H1 (cell line): ENCODE measurements at regions not wholly inside any gene's neighbourhood (a gene's known extent, or its start where the extent isn't known, plus 50 kb on each side); places are given as distances from the start of the nearest gene placed in this dataset.

Source experiments
- EP300 ChIP-seq, 2 experiments: IDR thresholded peaks; 1 replicate in 1 of 2; 2 replicates in 1 of 2; pipeline ENCODE4 v1.6.1; 2011 to 2012; ENCODE audit warnings: low read depth in 2 of 2, low read length in 2 of 2, mild to moderate bottlenecking in 2 of 2, borderline replicate concordance in 1 of 2, inconsistent platforms in 1 of 2, moderate library complexity in 1 of 2
- HDAC2 ChIP-seq, 2 experiments: fragments of 300-600 bp in 1 of 2; sonication (generic) in 1 of 2; IDR thresholded peaks; 2 replicates each; pipeline ENCODE4 v1.6.1; 2011 to 2012; ENCODE audit warnings: low read depth in 2 of 2, low read length in 2 of 2, mild to moderate bottlenecking in 2 of 2, moderate library complexity in 2 of 2, borderline replicate concordance in 1 of 2, inconsistent platforms in 1 of 2
- JUN ChIP-seq: IDR thresholded peaks from 2 replicates; pipeline ENCODE4 v1.6.1; 2011; ENCODE audit warnings: low read depth, mild to moderate bottlenecking, improper control_type of control experiment, low read length
- MAFK ChIP-seq: IDR thresholded peaks from 2 replicates; pipeline ENCODE4 v1.6.1; 2012; ENCODE audit warnings: low read depth, mild to moderate bottlenecking, improper control_type of control experiment, low read length
- NRF1 ChIP-seq: IDR thresholded peaks from 2 replicates; pipeline ENCODE4 v1.6.1; 2011; ENCODE audit warnings: mild to moderate bottlenecking, low read depth, low read length, improper control_type of control experiment
- POLR2AphosphoS5 ChIP-seq: IDR thresholded peaks from 2 replicates; pipeline ENCODE4 v1.6.1; 2011; ENCODE audit warnings: low read depth, low read length
- RAD21 ChIP-seq, 2 experiments: IDR thresholded peaks in 1 of 2; conservative IDR thresholded peaks in 1 of 2; 2 replicates each; pipeline ENCODE4 v1.6.1; 2011; ENCODE audit warnings: low read depth in 2 of 2, low read length in 2 of 2, improper control_type of control experiment in 1 of 2, inconsistent platforms in 1 of 2, mild to moderate bottlenecking in 1 of 2, moderate library complexity in 1 of 2
- RBBP5 ChIP-seq: IDR thresholded peaks from 2 replicates; pipeline ENCODE4 v1.7.1; 2012; ENCODE audit warnings: low read depth, mild to moderate bottlenecking, inconsistent platforms, low read length, moderate library complexity, borderline replicate concordance
- TF ChIP-seq, protein P1 (sequence below), 3 experiments: IDR thresholded peaks; 1 replicate in 2 of 3; 2 replicates in 1 of 3; pipeline versions ENCODE4 v1.5.1 to v1.6.1; 2011; ENCODE audit warnings: low read length in 3 of 3, mild to moderate bottlenecking in 3 of 3, inconsistent platforms in 2 of 3, low read depth in 1 of 3, moderate library complexity in 1 of 3; ENCODE audit not compliant: insufficient read depth in 1 of 3; ENCODE audit errors: control extremely low read depth in 1 of 3

DNA sequence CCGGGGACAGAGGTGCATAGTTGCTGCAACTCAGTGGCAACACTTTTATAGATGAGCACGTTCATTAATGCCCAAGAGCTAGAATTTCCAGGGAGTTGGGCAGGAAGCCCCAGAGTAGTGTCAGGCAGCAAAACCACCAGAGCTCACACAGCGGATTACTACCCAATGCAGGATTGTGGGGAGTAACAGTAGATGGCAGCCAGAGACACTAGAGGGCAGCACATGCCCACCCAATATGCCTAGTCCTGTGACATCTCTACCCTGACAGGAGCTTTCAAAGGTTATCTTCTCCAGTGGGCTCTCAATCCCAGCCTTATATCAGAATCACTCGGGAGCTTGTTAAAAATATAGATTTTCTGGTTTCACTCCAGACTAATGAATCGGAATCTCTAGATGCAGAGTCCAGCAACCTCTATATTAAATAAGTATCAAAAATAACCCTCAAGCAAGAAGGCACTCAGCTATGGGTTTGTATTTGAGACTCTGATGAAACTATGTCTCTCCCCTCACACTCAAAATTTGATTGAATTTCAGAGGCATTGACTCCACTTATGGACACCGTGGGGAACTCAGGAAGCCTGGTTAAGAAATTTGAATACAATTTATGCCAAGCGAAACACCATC, 58.4 kb upstream of the PHF24 start (continued):
- TF ChIP-seq HDAC2 (IDR thresholded peaks at IDR 0.05; ENCODE audit: borderline replicate concordance in 1 of 2, low read depth in 2 of 2, low read length in 2 of 2) (no peak), RAD21 (IDR thresholded peaks at IDR 0.05 in 1 of 2, conservative IDR thresholded peaks at IDR 0.05 in 1 of 2; ENCODE audit: low read depth in 2 of 2, low read length in 2 of 2) (peak; percentile 98 to 99), RBBP5 (no peak), NRF1 (no peak), JUN (no peak), EP300 (IDR thresholded peaks at IDR 0.05; ENCODE audit: borderline replicate concordance in 1 of 2, low read depth in 2 of 2, low read length in 2 of 2) (no peak), POLR2AphosphoS5 (no peak), MAFK (no peak)
- TF ChIP-seq, protein P1, sequence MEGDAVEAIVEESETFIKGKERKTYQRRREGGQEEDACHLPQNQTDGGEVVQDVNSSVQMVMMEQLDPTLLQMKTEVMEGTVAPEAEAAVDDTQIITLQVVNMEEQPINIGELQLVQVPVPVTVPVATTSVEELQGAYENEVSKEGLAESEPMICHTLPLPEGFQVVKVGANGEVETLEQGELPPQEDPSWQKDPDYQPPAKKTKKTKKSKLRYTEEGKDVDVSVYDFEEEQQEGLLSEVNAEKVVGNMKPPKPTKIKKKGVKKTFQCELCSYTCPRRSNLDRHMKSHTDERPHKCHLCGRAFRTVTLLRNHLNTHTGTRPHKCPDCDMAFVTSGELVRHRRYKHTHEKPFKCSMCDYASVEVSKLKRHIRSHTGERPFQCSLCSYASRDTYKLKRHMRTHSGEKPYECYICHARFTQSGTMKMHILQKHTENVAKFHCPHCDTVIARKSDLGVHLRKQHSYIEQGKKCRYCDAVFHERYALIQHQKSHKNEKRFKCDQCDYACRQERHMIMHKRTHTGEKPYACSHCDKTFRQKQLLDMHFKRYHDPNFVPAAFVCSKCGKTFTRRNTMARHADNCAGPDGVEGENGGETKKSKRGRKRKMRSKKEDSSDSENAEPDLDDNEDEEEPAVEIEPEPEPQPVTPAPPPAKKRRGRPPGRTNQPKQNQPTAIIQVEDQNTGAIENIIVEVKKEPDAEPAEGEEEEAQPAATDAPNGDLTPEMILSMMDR (IDR thresholded peaks at IDR 0.05; ENCODE audit: control extremely low read depth in 1 of 3, insufficient read depth in 1 of 3, low read depth in 1 of 3, low read length in 3 of 3), result peak; percentile 84 to 93 (median 91)
